Stimulated activated CD8-positive, alpha-beta memory T cell treated with anti-CD3 and anti-CD28 coated beads, Interleukin-2, amount 100 ng/mL, for 1 hour (primary cell): ENCODE measurements at regions not wholly inside any gene's neighbourhood (a gene's known extent, or its start where the extent isn't known, plus 50 kb on each side); places are given as distances from the start of the nearest gene placed in this dataset.

ENCODE experiments used
- DNase-seq, 2 donors: peaks; one replicate each; pipeline ENCODE4 v3.0.0-alpha.2; 2020; ENCODE audit warnings: low read depth in 2 of 2

- DNase-seq = no peak
These were observed 55.1 kb upstream of the SLC1A1 start for GRCh38 chr9:4435197-4435596.

GRCh38 chr9:4433379-4433778 lies 56.9 kb upstream of the SLC1A1 start:
- no peak for DNase-seq

DNA sequence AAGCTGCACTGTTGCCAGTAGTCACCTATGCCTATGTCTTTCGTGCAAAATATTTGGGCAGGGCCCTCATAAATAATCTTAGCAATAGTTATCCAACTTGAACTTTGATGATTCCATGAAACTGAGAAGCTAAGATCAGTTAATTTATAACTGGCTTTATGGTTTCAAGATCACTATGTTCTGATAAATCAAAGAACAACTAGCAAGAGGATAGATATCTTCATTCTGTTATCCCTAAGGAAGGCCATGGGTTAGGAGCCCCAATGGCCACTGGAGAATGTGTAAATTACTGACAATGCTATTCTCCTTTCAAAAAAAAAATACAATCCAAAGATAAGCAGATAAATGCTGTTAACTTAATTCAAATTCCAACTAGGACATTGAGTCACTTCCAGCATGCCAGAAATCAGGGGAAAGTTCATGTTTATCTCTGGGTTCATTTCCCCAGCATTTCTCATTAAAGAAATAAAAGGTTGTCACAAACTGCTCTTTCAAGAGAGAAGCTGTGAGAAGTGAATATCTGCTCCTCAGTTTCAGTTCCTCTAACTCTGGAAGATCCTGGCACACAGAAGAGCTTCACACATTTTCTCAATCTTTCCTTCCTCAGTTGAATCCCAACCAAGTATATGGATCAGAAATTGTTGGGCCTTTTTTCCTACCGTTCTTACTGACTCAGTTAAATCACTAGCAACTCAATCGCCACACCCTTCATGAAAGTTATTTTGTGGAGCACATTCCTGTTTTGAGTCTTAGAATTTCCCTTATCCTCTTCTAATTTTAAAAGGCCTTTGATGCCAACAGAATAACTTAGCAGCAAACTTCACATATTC lies 59.6 kb upstream of the SLC1A1 start:
- no peak for DNase-seq

DNA sequence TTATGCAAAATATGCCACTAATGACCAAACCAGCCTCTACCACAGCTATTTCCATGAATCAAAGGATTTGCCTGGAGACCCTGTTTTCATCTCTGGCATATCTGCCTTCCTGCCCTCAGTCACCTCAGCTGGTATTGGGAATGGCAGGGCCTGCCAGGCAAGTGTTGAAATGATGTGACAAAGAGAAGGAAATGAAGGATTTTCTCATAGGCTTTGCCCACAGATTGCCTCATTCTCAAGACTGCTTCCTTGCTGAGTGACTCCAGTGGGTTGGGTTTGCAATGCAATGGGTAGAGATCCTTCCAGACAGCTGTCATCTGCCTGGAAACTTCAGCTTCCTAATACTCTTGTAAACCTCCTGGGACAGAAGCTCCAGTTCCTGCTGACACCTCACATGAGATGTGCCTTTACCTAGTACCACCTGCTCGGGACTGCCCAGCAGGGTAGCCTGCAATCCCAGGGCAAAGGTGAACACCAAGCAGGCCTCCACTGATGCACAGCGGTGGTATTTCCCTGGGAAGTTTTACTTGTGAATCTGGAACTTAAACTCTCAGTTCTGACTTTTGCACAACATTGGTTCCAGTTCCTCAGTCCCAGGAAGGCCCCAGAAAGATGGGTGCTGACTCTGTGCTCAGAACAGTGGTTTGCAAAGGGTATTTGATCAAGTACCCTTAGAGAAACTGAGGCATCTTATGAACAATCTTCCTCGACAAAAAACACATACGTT lies 64.8 kb upstream of the SLC1A1 start:
- no peak for DNase-seq

DNA sequence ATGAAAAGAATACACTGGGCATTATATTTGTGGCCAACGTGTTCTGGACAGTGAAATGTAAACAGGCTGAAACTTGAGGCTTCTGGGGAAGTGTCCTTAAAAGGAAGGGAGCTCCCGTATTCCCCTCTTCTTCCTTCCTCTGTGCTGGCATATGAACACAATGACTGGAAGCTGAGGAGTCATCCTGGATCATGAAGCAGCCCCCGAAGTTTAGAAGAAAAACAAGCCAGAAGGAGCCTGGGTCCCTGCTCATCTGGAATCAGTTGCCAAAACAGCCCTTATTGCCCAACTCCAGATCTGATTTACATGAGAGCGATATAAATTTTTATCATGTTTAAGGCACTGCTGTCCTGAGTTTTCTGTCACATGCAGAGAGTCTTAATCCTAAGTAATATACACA lies 65.4 kb upstream of the SLC1A1 start:
- DNase-seq = no peak

DNA sequence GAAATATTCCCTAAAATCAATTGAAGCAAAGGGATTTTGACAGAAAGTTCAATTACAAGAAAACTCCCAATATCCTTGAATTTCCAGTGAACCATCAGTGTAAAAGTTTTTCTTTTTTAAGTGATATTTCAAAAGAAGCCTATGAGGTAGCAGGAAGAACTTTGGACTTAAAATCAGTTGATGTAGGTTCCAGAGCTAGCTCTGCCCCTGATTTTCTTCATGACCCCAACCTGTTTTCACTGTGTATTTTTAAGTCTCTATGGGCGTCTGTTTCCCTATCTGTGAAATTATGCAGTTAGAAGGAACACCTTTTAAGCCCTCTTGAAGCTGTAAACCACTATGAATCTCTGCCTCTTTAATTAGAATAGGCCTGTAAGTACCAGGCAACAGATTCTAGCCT lies 66.2 kb upstream of the SLC1A1 start:
- no peak for DNase-seq

GRCh38 chr9:4423207-4423610 lies 67.1 kb upstream of the SLC1A1 start:
- DNase-seq = no peak

GRCh38 chr9:4422495-4422894 lies 67.8 kb upstream of the SLC1A1 start:
- no peak for DNase-seq

- no peak for DNase-seq
These were observed 68.4 kb upstream of the SLC1A1 start for GRCh38 chr9:4421847-4422246.

GRCh38 chr9:4420351-4420750 lies 69.9 kb upstream of the SLC1A1 start:
- no peak for DNase-seq

- DNase-seq = no peak
These were observed 72.5 kb upstream of the SLC1A1 start for GRCh38 chr9:4417578-4418325.

GRCh38 chr9:4416467-4416866 lies 73.8 kb upstream of the SLC1A1 start:
- no peak for DNase-seq

DNA sequence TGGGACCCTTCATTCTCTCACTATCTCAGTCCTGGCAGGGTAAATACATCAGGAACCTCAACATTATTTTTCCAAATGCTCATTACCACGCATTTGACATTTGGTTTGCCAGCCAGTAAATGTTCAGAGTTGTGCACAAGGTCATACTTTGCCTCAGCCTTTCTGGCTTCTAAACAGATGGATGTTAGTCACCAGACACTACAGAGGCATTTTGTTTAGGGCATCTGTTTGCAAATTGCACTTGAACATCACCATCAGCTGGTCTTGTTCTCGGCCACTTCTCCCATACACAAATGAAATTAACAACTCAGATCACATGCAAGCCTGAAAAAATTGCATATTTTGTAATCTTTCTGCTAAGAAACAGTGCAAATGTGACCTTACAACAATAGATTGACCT lies 75.0 kb upstream of the SLC1A1 start:
- no peak for DNase-seq

- no peak for DNase-seq
These were observed 76.4 kb upstream of the SLC1A1 start for GRCh38 chr9:4413856-4414255.

DNA sequence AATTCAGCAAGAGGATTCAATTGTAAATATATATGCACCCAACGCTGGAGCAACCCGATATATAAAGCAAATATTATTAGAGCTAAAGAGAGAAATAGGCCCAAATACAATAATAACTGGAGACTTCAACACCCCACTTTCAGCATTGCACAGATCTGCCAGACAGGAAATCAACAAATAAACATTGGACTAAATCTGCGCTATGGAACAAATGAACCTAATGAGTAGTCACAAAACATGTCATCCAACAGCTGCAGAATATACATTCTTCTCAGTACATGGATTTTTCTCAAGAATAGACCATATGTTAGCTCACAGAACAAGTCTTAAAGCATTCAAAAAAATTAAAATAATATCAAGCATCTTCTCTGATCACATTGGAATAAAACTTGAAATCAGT lies 86.1 kb upstream of the SLC1A1 start:
- no peak for DNase-seq

DNA sequence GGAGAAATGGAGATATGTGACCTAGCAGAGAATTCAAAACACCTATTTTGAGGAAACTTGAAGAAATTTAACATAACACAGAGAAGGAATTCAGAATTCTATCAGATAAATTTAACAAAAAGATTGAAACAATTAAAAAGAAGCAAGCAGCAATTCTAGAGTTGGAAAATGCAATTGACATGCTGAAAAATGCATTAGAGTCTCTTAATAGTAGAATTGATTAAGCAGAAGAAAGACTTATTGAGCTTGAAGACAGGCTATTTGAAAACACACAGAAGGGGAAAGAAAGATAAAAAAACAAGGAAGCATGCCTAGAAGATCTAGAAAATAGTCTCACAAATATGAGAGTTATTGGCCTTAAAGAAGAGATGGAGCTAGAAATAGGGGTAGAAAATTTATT lies 87.8 kb upstream of the SLC1A1 start:
- no peak for DNase-seq

DNA sequence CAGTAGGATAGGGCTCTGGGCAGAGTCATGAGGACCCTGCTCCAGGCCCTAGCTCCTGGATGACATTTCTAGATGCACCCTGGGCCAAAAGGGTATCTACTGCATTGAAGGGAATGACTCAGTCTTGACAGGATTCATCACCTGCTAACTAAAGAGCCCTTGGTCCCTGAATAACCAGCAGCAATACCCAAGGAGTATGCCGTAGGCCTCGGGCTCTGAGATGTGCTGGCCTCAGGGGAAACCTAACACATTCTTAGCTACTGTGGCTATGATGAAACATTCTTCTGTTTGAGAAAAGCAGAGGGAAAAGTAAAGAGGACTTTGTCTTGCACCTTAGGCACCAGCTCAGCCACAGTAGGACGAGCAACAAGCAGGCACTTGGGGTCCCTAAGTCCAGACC lies 89.5 kb upstream of the SLC1A1 start:
- DNase-seq = no peak

GRCh38 chr9:4397917-4398316 lies 92.4 kb upstream of the SLC1A1 start:
- no peak for DNase-seq

DNA sequence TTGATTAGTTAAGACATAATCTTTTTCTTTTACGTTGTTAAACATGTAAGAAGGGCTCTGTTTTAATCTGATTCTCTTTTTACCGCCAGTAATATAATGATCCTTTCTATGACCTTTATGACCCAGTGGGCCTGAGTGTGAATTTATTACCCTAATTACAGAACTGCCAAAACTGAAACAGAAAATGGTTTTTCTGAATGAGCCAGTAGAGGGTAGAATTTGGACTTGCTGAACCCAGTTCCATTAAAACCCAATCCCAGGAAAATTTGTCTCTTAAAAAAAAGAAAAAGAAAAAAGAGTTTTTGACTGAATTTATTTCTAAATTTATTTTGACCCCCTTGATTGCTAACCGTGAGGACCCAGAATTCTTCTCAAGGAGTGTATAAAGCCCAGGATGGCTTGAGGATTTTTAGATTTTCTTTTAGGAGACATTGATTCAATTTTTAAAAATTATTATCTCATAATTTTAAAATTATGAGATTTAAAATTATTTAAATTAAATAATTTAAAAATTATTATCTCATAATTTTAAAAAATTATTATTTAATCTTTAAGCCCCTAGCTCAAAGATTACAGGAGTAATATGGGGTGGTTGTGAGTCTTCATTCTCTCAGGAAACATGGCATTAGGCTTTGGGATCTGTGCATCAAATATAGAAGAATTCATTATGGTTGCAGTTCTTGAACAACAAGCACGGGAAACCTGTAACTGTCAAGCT lies 94.1 kb upstream of the GLIS3 start:
- no peak for DNase-seq

DNA sequence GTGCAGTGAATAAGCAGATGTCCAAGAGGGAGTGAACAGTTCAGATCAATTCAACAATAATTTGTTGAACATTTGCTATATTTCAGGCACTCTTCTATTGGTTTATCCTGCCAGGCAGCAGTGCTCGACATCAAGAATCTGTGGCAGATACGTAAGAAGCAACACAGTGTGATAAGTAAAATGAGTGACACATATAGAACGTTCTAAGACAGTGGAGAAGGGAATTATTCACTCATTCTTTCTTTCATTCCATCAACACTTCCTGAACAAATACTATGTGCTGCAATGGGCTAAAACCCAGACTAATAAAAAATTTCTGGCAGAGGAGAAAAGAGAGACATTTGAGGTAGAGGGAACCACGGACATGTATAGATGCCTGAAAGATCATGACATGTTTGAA lies 89.9 kb upstream of the GLIS3 start:
- no peak for DNase-seq

DNA sequence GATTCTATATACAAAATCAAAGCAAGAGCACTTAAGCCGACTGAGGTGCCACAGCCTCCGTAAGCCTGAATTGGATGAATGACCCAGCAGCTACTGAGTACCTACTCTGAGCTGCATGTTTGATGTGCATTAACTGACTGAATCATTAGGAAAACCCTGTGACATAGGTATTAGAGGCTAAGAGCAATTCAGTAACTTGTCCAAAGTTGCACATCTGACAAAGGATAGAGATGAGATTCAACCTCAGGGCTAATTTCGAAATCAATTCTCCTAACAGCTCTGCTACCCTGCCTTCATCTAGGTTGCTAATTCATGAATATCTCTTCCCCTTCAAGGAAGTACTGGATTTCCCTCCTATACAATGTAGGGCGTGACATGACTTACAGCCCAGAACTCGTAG lies 89.1 kb upstream of the GLIS3 start:
- no peak for DNase-seq

- DNase-seq = no peak
These were observed 87.0 kb upstream of the GLIS3 start for GRCh38 chr9:4386819-4387218.
